K562 (cell line): ENCODE measurements at regions not wholly inside any gene's neighbourhood (a gene's known extent, or its start where the extent isn't known, plus 50 kb on each side); places are given as distances from the start of the nearest gene placed in this dataset.

ENCODE experiments used
- ATAC-seq: fragments of 200-7000 bp; cut with Tn5 transposase; 3 replicates; pipeline ENCODE4 v1.9.1; 2020; ENCODE audit warnings: moderate library complexity
- BruUV-seq: library from RNA; stranded (reverse); fragments of 400-500 nt; replicated peaks from 2 replicates; lab custom pipeline; 2021; lab: Mats Ljungman, UMichigan
- CTCF ChIA-PET: fragments of 300-600 bp; formaldehyde crosslinking; extraction: SDS; loops from one replicate; lab custom pipeline; 2021; ENCODE audit warnings: low intra/inter-chr PET ratio; lab: Yijun Ruan, JAX
- POLR2A ChIA-PET: fragments of 300-600, 350-650 bp; sonication (Branson Sonifier 250); formaldehyde crosslinking; extraction: SDS; loops from one replicate; lab custom pipeline; 2021; ENCODE audit warnings: antibody characterized with exemption, inconsistent platforms; lab: Yijun Ruan, JAX
- DNase-seq, 4 experiments: peaks; one replicate each; pipeline versions ENCODE4 v3.0.0 to v3.0.0-alpha.2; 2011 to 2018; ENCODE audit warnings: low spot score in 3 of 4, mixed read lengths in 3 of 4; ENCODE audit errors: extremely low read depth in 1 of 4
- FAIRE-seq: peaks from 2 replicates; lab custom pipeline; 2011; peaks lifted over from hg19 to GRCh38; lab: Jason Lieb, UNC
- H2AFZ ChIP-seq: 2 replicates; pipeline ENCODE4 v1.6.0; 2011; ENCODE audit warnings: low read depth, low read length, control low read depth, inconsistent platforms
- H3K27ac ChIP-seq: fragments of 200-600 bp; 3 replicates; pipeline ENCODE4 v1.8.0; 2011; ENCODE audit warnings: low read depth, mild to moderate bottlenecking, control low read depth, inconsistent platforms, low read length, moderate library complexity, mixed read lengths; ENCODE audit errors: extremely low read depth
- H3K27me3 ChIP-seq, 2 experiments: fragments of 300-600 bp in 1 of 2; 2 replicates in 1 of 2; 3 replicates in 1 of 2; pipeline versions ENCODE4 v1.6.0 to v1.8.0; 2011; ENCODE audit warnings: inconsistent platforms in 2 of 2, low read length in 2 of 2, mild to moderate bottlenecking in 1 of 2, mixed read lengths in 1 of 2, moderate library complexity in 1 of 2; ENCODE audit not compliant: control insufficient read depth in 2 of 2, insufficient read depth in 2 of 2
- H3K36me3 ChIP-seq: fragments of 300-600 bp; 3 replicates; pipeline ENCODE4 v1.8.0; 2011; ENCODE audit warnings: mild to moderate bottlenecking, low read length, inconsistent platforms; ENCODE audit not compliant: control insufficient read depth, insufficient read depth
- H3K4me1 ChIP-seq, 2 experiments: fragments of 200-600 bp in 1 of 2; replicated peaks in 1 of 2; 2 replicates in 1 of 2; 3 replicates in 1 of 2; pipeline versions ENCODE4 v1.5.1 to v1.8.0; 2011; ENCODE audit warnings: inconsistent platforms in 2 of 2, low read length in 2 of 2, mild to moderate bottlenecking in 1 of 2, mixed read lengths in 1 of 2, moderate library complexity in 1 of 2; ENCODE audit not compliant: control insufficient read depth in 2 of 2, insufficient read depth in 2 of 2
- H3K4me2 ChIP-seq: 2 replicates; pipeline ENCODE4 v1.6.1; 2011; ENCODE audit warnings: low read length, control low read depth, inconsistent platforms, mixed read lengths; ENCODE audit not compliant: insufficient read depth
- H3K4me3 ChIP-seq: fragments of 200-600 bp; sonication (generic), shearing (Covaris generic); 2 replicates; pipeline ENCODE4 v1.5.1; 2016; ENCODE audit warnings: control low read depth, inconsistent platforms
- H3K79me2 ChIP-seq: fragments of 200-600 bp; 3 replicates; pipeline ENCODE4 v1.8.0; 2011; ENCODE audit warnings: low read length, inconsistent platforms; ENCODE audit not compliant: control insufficient read depth, insufficient read depth
- H3K9ac ChIP-seq, 2 experiments: 2 replicates each; pipeline versions ENCODE4 v1.6.0 to v1.6.1; 2011; ENCODE audit warnings: low read depth in 2 of 2, low read length in 2 of 2, control low read depth in 1 of 2, inconsistent platforms in 1 of 2, mild to moderate bottlenecking in 1 of 2, mixed read lengths in 1 of 2; ENCODE audit not compliant: insufficient read depth in 1 of 2
- H3K9me1 ChIP-seq: one replicate; pipeline ENCODE4 v1.6.0; 2011; ENCODE audit warnings: inconsistent platforms, mild to moderate bottlenecking, low read length, moderate library complexity; ENCODE audit not compliant: control insufficient read depth, insufficient read depth
- H3K9me3 ChIP-seq: replicated peaks from 2 replicates; pipeline ENCODE4 v1.5.1; 2011; ENCODE audit warnings: low read depth, low read length, inconsistent platforms; ENCODE audit not compliant: control insufficient read depth, insufficient read depth
- H4K20me1 ChIP-seq: replicated peaks from 2 replicates; pipeline ENCODE4 v1.6.1; 2011; ENCODE audit warnings: low read length, inconsistent platforms, mixed read lengths; ENCODE audit not compliant: control insufficient read depth, insufficient read depth
- ADNP ChIP-seq: fragments of 200-800 bp; sonication (Bioruptor generic); IDR thresholded peaks from 2 replicates; pipeline ENCODE4 v1.6.1; 2016; ENCODE audit warnings: missing genetic modification characterization, missing compliant biosample characterization
- ARID3B ChIP-seq: fragments of 250-450 bp; sonication (Bioruptor Pico); IDR thresholded peaks from 2 replicates; pipeline ENCODE4 v1.4.0; 2020; ENCODE audit warnings: borderline replicate concordance
- CAMTA2 ChIP-seq: fragments of 250-450 bp; sonication (Bioruptor Pico); conservative IDR thresholded peaks from 2 replicates; pipeline ENCODE4 v1.5.1; 2022
- ETS1 ChIP-seq: conservative IDR thresholded peaks from 2 replicates; pipeline ENCODE4 v1.6.1; 2011; ENCODE audit warnings: low read depth, mild to moderate bottlenecking, low read length; ENCODE audit not compliant: control insufficient read depth
- JUNB ChIP-seq: fragments of 450-650 bp; formaldehyde crosslinking; conservative IDR thresholded peaks from 2 replicates; pipeline ENCODE4 v1.4.0; 2020; ENCODE audit warnings: mild to moderate bottlenecking
- NR0B1 ChIP-seq: fragments of 450-650 bp; IDR thresholded peaks from one replicate; pipeline ENCODE4 v1.6.1; 2018; ENCODE audit warnings: mild to moderate bottlenecking, moderate library complexity; ENCODE audit not compliant: partially characterized antibody
- SNAPC5 ChIP-seq: fragments of 250-450 bp; sonication (Bioruptor Pico); IDR thresholded peaks from 2 replicates; pipeline ENCODE4 v1.8.0; 2021; ENCODE audit warnings: moderate library complexity, mild to moderate bottlenecking, inconsistent platforms
- SNRNP70 ChIP-seq: fragments of 200-400 bp; formaldehyde crosslinking; optimal IDR thresholded peaks from 2 replicates; pipeline ENCODE3; 2017; ENCODE audit warnings: low read depth, low read length
- VEZF1 ChIP-seq: fragments of 200-800 bp; sonication (Bioruptor generic); IDR thresholded peaks from 2 replicates; pipeline ENCODE4 v1.6.1; 2017; ENCODE audit warnings: missing genetic modification characterization, missing compliant biosample characterization
- ZBTB49 ChIP-seq: sonication (generic); formaldehyde crosslinking; IDR thresholded peaks from 2 replicates; pipeline ENCODE4 v1.8.0; 2022; ENCODE audit warnings: missing genetic modification reagents, mild to moderate bottlenecking, borderline replicate concordance
- ZC3H4 ChIP-seq: sonication (generic); formaldehyde crosslinking; IDR thresholded peaks from 2 replicates; pipeline ENCODE4 v1.9.0; 2021; ENCODE audit warnings: missing genetic modification reagents, borderline replicate concordance
- ZNF764 ChIP-seq: fragments of 250-450 bp; sonication (Bioruptor Pico); IDR thresholded peaks from 2 replicates; pipeline ENCODE4 v1.4.0; 2020; ENCODE audit warnings: low read depth, mild to moderate bottlenecking, moderate library complexity
- WGBS: fragments of 100-300 bp; shearing (Covaris generic); methylation state at CpG from one replicate; pipeline ENCODE4 v1.1.6; 2016; ENCODE audit warnings: low coverage, mixed read lengths; ENCODE audit not compliant: insufficient coverage; ENCODE audit errors: missing lambda C conversion rate; 5-methylcytosine and 5-hydroxymethylcytosine counted together
- in situ Hi-C: fragments of 300-500 bp; cut with MboI; formaldehyde crosslinking; loops from 4 replicates; pipeline ENCODE4 v1.15.0; 2018; ENCODE audit warnings: inconsistent platforms, mixed read lengths
- intact Hi-C: fragments of 100-400 bp; cut with micrococcal nuclease; formaldehyde crosslinking; loops from 2 replicates; pipeline ENCODE4 v1.14.2; 2022

GRCh38 chr3:188090620-188091309 is 63.2 kb upstream of the LPP start (continued):
- no peak for TF ChIP-seq ARID3B (CRISPR knock-in tag)
- TF ChIP-seq ETS1 = no peak
- TF ChIP-seq SNAPC5 (CRISPR knock-in tag) = no peak
- TF ChIP-seq ADNP = no peak
- no peak for TF ChIP-seq ZNF764 (CRISPR knock-in tag)

- Histone ChIP-seq H3K4me2 (no peak overlapping the region), H3K79me2 (no peaks in the 10 kb centered on the region), H3K9me1 (no peaks in the 10 kb centered on the region), H3K27ac (no peak overlapping the region), H2AFZ (no peak overlapping the region), H3K4me1 (no peaks in the 10 kb centered on the region), H3K9me3 (no peaks in the 10 kb centered on the region), H3K4me3 (no peak overlapping the region), H3K9ac (no peak overlapping the region), H3K27me3 (no peaks in the 10 kb centered on the region), H3K36me3 (no peaks in the 10 kb centered on the region), H4K20me1 (no peaks in the 10 kb centered on the region)
- WGBS = 0% methylated on average over 2 of the region's 2 CpGs
- no peak for ATAC-seq
- intact Hi-C loops = no loop called here
- no peak for FAIRE-seq
- CTCF ChIA-PET = no interaction called here
- DNase-seq = no peak
- in situ Hi-C loops = no loop called here
- no TSS peak for BruUV-seq
- POLR2A ChIA-PET = no interaction called here
- TF ChIP-seq NR0B1 (no peak), CAMTA2 (CRISPR knock-in tag) (no peak), VEZF1 (CRISPR knock-in tag) (no peak), JUNB (CRISPR knock-in tag) (no peak), ZBTB49 (CRISPR knock-in tag) (no peak), SNRNP70 (no peak), ZC3H4 (CRISPR knock-in tag) (no peak)
Measured at GRCh38 chr3:188091746-188092145, 62.2 kb upstream of the LPP start.
